Activated naive CD4-positive, alpha-beta T cell treated with anti-CD3 and anti-CD28 coated beads, Interleukin-2, amount 10 ng/mL, durations not matched to agents 7 days and 5 days (primary cell): ENCODE measurements at regions not wholly inside any gene's neighbourhood (a gene's known extent, or its start where the extent isn't known, plus 50 kb on each side); places are given as distances from the start of the nearest gene placed in this dataset.

ENCODE experiments used
- CTCF ChIA-PET: fragments of 350-600 bp; sonication (Branson Sonifier 250); formaldehyde crosslinking; loops from one replicate; lab custom pipeline; 2021; ENCODE audit warnings: antibody characterized with exemption; lab: Charles Lee
- DNase-seq: peaks from one replicate; pipeline ENCODE4 v3.0.0-alpha.2; 2020
- H3K27ac Mint-ChIP-seq: one replicate; pipeline ENCODE4 v1.8.0; 2021; ENCODE audit warnings: mild to moderate bottlenecking, moderate library complexity, mixed read lengths
- H3K27me3 Mint-ChIP-seq: one replicate; pipeline ENCODE4 v1.8.0; 2021; ENCODE audit warnings: mild to moderate bottlenecking, mixed read lengths
- H3K36me3 Mint-ChIP-seq: one replicate; pipeline ENCODE4 v1.8.0; 2021; ENCODE audit warnings: mixed read lengths
- H3K4me1 Mint-ChIP-seq: one replicate; pipeline ENCODE4 v1.8.0; 2021; ENCODE audit warnings: mixed read lengths
- H3K4me3 Mint-ChIP-seq: one replicate; pipeline ENCODE4 v1.8.0; 2021; ENCODE audit warnings: mild to moderate bottlenecking, moderate library complexity, mixed read lengths
- H3K9me3 Mint-ChIP-seq: one replicate; pipeline ENCODE4 v1.8.0; 2021; ENCODE audit warnings: mixed read lengths

GRCh38 chr9:16333691-16334090, 536.8 kb downstream of the BNC2 start:
- H3K9me3 Mint-ChIP-seq = peaks cover 7% of the 10 kb centered on the region
- no peaks in the 10 kb centered on the region for H3K4me1 Mint-ChIP-seq
- H3K27me3 Mint-ChIP-seq = no peaks in the 10 kb centered on the region
- DNase-seq = no peak
- no peaks in the 10 kb centered on the region for H3K36me3 Mint-ChIP-seq
- H3K27ac Mint-ChIP-seq = no peak overlapping the region
- no peak overlapping the region for H3K4me3 Mint-ChIP-seq
- CTCF ChIA-PET = no interaction called here

- CTCF ChIA-PET = no interaction called here
Observed at GRCh38 chr9:16335788-16336580, 534.5 kb downstream of the BNC2 start.

GRCh38 chr9:16336833-16337232, 533.6 kb downstream of the BNC2 start:
- H3K27ac Mint-ChIP-seq = no peak overlapping the region

More at GRCh38 chr9:16335788-16336580, 534.5 kb downstream of the BNC2 start:
- Mint-ChIP-seq H3K9me3 (peaks cover 7% of the 10 kb centered on the region), H3K4me1 (no peaks in the 10 kb centered on the region), H3K36me3 (no peaks in the 10 kb centered on the region), H3K27ac (no peak overlapping the region), H3K4me3 (no peak overlapping the region), H3K27me3 (no peaks in the 10 kb centered on the region)
- no peak for DNase-seq

DNA sequence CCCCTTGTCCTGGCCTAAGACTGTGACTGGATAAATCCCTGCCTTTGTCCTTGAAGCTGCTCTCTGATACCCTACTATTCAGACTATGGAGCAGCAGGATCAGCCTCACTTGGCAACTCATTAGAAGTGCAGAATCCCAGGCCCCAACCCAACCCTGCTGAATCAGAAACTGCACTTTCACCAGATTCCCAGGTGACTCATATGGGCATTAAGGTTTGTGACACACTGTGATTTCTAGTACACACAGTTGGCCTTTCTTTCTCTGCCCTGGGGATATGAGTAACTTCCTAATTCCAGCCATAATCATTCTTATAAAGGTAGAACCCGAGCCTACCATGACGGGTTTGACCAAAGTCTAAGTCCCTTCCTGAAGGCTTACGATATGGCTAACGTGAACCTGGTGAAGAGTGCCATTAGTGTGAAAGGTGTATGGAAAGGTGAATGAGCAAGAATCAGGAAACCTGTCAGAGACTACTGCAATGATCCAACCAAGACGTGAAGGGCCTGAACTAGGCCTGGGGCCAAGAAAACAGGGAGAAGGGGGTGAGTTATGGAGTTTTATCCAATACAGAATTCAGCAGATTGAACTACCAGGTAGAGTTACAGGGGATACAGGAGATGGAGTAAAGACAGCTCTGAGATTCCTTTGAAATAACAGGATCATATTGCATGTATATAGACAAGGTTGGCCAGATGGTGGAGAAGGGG, 533.0 kb downstream of the BNC2 start:
- no peak for DNase-seq
- CTCF ChIA-PET = no interaction called here
- H3K4me1 Mint-ChIP-seq = no peaks in the 10 kb centered on the region

More at GRCh38 chr9:16336833-16337232, 533.6 kb downstream of the BNC2 start:
- Mint-ChIP-seq H3K4me3 (no peak overlapping the region), H3K27me3 (no peaks in the 10 kb centered on the region), H3K36me3 (no peaks in the 10 kb centered on the region), H3K9me3 (peaks cover 7% of the 10 kb centered on the region), H3K4me1 (no peaks in the 10 kb centered on the region)
- DNase-seq = no peak
- CTCF ChIA-PET = no interaction called here

DNA sequence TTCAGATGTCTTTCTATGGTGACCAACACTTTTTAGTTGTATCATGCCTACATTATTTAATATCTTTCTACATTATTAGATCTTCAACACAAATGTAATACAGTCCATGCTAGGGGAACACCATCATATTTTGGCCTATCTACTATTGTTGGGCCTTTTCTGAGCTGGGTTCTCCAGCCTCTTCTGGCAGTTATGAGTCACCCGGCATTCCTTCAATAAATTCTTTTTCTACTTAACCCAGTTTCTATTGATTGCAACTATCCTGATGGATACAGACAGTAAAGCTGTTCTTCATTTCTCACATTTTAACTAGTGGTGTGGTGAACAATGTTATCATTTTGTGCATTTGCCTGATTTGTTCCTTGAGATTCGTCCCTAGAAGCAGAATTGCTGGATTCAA, 529.3 kb downstream of the BNC2 start:
- Mint-ChIP-seq H3K27me3 (no peaks in the 10 kb centered on the region), H3K4me3 (no peak overlapping the region), H3K36me3 (no peaks in the 10 kb centered on the region), H3K4me1 (no peaks in the 10 kb centered on the region), H3K27ac (no peak overlapping the region), H3K9me3 (peaks cover 11% of the 10 kb centered on the region)
- DNase-seq = no peak
- CTCF ChIA-PET = no interaction called here

More for the DNA sequence above, 533.0 kb downstream of the BNC2 start:
- Mint-ChIP-seq H3K4me3 (no peak overlapping the region), H3K9me3 (peaks cover 8% of the 10 kb centered on the region), H3K27ac (no peak overlapping the region), H3K36me3 (no peaks in the 10 kb centered on the region), H3K27me3 (no peaks in the 10 kb centered on the region)

GRCh38 chr9:16342246-16343020, 528.0 kb downstream of the BNC2 start:
- no peak for DNase-seq
- H3K9me3 Mint-ChIP-seq = peaks cover 11% of the 10 kb centered on the region
- CTCF ChIA-PET = interaction anchor here (0.6 kb wide), 1 partner anchor 530 kb away, joined by 3 read pairs; no protein-coding TSS in a partner anchor
- no peak overlapping the region for H3K4me3 Mint-ChIP-seq
- H3K4me1 Mint-ChIP-seq = no peaks in the 10 kb centered on the region
- no peaks in the 10 kb centered on the region for H3K36me3 Mint-ChIP-seq
- no peaks in the 10 kb centered on the region for H3K27me3 Mint-ChIP-seq
- H3K27ac Mint-ChIP-seq = no peak overlapping the region

GRCh38 chr9:16343249-16344237, 526.9 kb downstream of the BNC2 start:
- CTCF ChIA-PET = no interaction called here
- H3K4me3 Mint-ChIP-seq = no peak overlapping the region
- no peaks in the 10 kb centered on the region for H3K4me1 Mint-ChIP-seq
- no peak for DNase-seq
- H3K27me3 Mint-ChIP-seq = no peaks in the 10 kb centered on the region
- H3K27ac Mint-ChIP-seq = no peak overlapping the region
- H3K9me3 Mint-ChIP-seq = peaks cover 8% of the 10 kb centered on the region
- H3K36me3 Mint-ChIP-seq = no peaks in the 10 kb centered on the region

DNA sequence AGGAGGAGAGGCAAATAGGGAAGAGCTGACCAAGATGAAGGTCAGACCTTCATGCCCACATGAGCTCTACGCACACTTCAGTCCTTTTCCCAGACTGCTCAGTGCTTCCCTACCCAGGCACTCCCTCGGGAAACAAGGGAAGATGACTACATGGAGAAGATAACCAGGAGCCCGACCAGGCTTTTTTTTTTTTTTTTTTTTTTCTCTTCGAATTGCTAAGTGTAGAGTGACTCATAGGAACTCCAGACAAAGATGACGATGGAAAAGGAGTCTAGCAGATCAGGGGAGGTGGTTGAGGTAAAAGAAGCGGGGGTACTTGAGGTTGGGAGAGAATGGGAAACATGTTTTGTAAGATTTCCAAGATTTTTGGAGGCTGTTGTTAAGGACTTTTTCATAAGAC, 526.1 kb downstream of the BNC2 start:
- no peak for DNase-seq
- Mint-ChIP-seq H3K27me3 (no peaks in the 10 kb centered on the region), H3K9me3 (peaks cover 8% of the 10 kb centered on the region), H3K4me3 (no peak overlapping the region), H3K36me3 (no peaks in the 10 kb centered on the region), H3K27ac (no peak overlapping the region), H3K4me1 (no peaks in the 10 kb centered on the region)
- CTCF ChIA-PET = no interaction called here

- CTCF ChIA-PET = no interaction called here
- DNase-seq = no peak
- H3K27ac Mint-ChIP-seq = no peak overlapping the region
- no peaks in the 10 kb centered on the region for H3K36me3 Mint-ChIP-seq
- no peaks in the 10 kb centered on the region for H3K4me1 Mint-ChIP-seq
- H3K4me3 Mint-ChIP-seq = no peak overlapping the region
- H3K9me3 Mint-ChIP-seq = peaks cover 8% of the 10 kb centered on the region
- no peaks in the 10 kb centered on the region for H3K27me3 Mint-ChIP-seq
Observed at GRCh38 chr9:16345902-16346301, 524.6 kb downstream of the BNC2 start.

DNA sequence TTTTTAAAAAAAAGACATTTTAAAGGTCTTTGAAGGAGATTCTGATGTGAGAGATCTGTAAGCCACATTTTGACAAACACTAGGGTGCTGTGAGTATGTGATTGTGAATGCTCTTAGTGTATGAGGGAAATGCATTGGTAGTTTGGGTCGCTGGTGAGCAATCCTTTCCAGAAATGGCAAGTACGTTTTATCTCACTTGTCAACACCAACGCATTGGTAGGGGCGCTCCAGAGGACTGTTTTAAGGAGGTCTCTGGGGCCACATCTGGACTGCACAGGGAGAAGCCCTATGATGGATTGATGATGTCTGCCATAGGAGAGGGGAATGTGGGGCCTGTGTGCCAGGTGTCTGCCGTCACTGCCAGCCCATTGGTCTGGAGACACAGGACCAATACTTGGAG, 522.6 kb downstream of the BNC2 start:
- Mint-ChIP-seq H3K9me3 (peaks cover 2% of the 10 kb centered on the region), H3K36me3 (no peaks in the 10 kb centered on the region), H3K4me3 (no peak overlapping the region), H3K27me3 (no peaks in the 10 kb centered on the region), H3K4me1 (no peaks in the 10 kb centered on the region), H3K27ac (no peak overlapping the region)
- no peak for DNase-seq
- CTCF ChIA-PET = no interaction called here

DNA sequence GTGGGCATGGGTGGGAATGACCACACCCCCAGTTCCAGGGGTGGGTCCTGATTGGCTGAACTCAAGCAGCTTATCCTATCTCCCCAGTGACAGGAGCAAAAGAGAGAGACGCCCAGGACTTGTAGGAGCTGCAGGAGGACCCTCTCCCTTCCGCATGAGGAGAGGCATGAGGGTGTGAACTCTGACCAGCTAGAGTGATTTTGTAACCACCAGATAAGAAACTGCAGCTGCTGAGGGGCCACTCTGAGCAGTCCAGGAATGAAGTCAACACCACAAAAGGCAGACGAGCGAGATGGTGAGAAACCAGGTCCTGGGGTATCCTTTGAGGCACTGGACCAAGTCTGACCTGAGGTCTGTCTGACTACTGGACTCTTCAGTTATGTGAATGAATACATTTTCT, 521.9 kb downstream of the BNC2 start:
- Mint-ChIP-seq H3K4me3 (no peak overlapping the region), H3K36me3 (no peaks in the 10 kb centered on the region), H3K27me3 (no peaks in the 10 kb centered on the region), H3K9me3 (no peaks in the 10 kb centered on the region), H3K4me1 (no peaks in the 10 kb centered on the region), H3K27ac (no peak overlapping the region)
- CTCF ChIA-PET = no interaction called here
- no peak for DNase-seq

- H3K27ac Mint-ChIP-seq = no peak overlapping the region
- H3K36me3 Mint-ChIP-seq = no peaks in the 10 kb centered on the region
- CTCF ChIA-PET = no interaction called here
Observed at GRCh38 chr9:16352251-16352650, 518.2 kb downstream of the BNC2 start.

GRCh38 chr9:16352791-16353401, 517.6 kb downstream of the BNC2 start:
- no peaks in the 10 kb centered on the region for H3K27me3 Mint-ChIP-seq
- no peaks in the 10 kb centered on the region for H3K36me3 Mint-ChIP-seq
- CTCF ChIA-PET = no interaction called here
- DNase-seq = no peak
- H3K4me1 Mint-ChIP-seq = no peaks in the 10 kb centered on the region
- peaks cover 3% of the 10 kb centered on the region for H3K9me3 Mint-ChIP-seq
- H3K27ac Mint-ChIP-seq = no peak overlapping the region
- H3K4me3 Mint-ChIP-seq = no peak overlapping the region

More at GRCh38 chr9:16352251-16352650, 518.2 kb downstream of the BNC2 start:
- H3K4me3 Mint-ChIP-seq = no peak overlapping the region
- DNase-seq = no peak
- no peaks in the 10 kb centered on the region for H3K27me3 Mint-ChIP-seq
- H3K9me3 Mint-ChIP-seq = peaks cover 3% of the 10 kb centered on the region
- H3K4me1 Mint-ChIP-seq = no peaks in the 10 kb centered on the region
